T-cell (primary cell): ENCODE measurements at regions not wholly inside any gene's neighbourhood (a gene's known extent, or its start where the extent isn't known, plus 50 kb on each side); places are given as distances from the start of the nearest gene placed in this dataset.

Experiments
- ATAC-seq, 4 experiments: fragments of 200-7000 bp in 3 of 4; fragments of 150-1000 bp in 1 of 4; cut with Tn5 transposase; replicated peaks in 1 of 4; 1 replicate in 3 of 4; 2 replicates in 1 of 4; pipeline ENCODE4 v1.10.0; 2021; ENCODE audit warnings: moderate library complexity in 3 of 4, mild to moderate bottlenecking in 2 of 4, moderate number of reproducible peaks in 1 of 4
- CTCF ChIA-PET, 2 donors: fragments of 300-600 bp; sonication (Branson Sonifier 250); formaldehyde crosslinking; loops; one replicate each; lab custom pipeline; 2022; ENCODE audit warnings: antibody characterized with exemption in 2 of 2; lab: Charles Lee
- POLR2A ChIA-PET, 2 donors: fragments of 300-600 bp; sonication (Branson Sonifier 250); formaldehyde crosslinking; loops; one replicate each; lab custom pipeline; 2022; ENCODE audit warnings: antibody characterized with exemption in 2 of 2; lab: Charles Lee
- DNase-seq, 35 experiments: peaks; one replicate each; pipeline versions ENCODE4 v3.0.0 to v3.0.0-alpha.2; 2013 to 2023
- H3K27ac ChIP-seq: one replicate; pipeline ENCODE4 v1.5.1; 2013; ENCODE audit warnings: low read length
- H3K27me3 ChIP-seq, 2 experiments: replicated peaks in 1 of 2; 1 replicate in 1 of 2; 2 replicates in 1 of 2; pipeline versions ENCODE4 v1.6.1 to v1.7.0; 2013; ENCODE audit warnings: low read length in 1 of 2, mixed read lengths in 1 of 2; ENCODE audit not compliant: control insufficient read depth in 2 of 2, insufficient read depth in 2 of 2; ENCODE audit errors: extremely low read depth in 1 of 2
- H3K36me3 ChIP-seq, 2 donors: 1 replicate in 1 of 2; 2 replicates in 1 of 2; pipeline versions ENCODE4 v1.6.1 to v1.7.0; 2013; ENCODE audit warnings: low read length in 1 of 2; ENCODE audit not compliant: control insufficient read depth in 2 of 2, insufficient read depth in 1 of 2; ENCODE audit errors: extremely low read depth in 1 of 2
- H3K4me1 ChIP-seq, 2 experiments: 1 replicate in 1 of 2; 2 replicates in 1 of 2; pipeline versions ENCODE4 v1.6.1 to v1.7.0; 2013; ENCODE audit warnings: low read length in 2 of 2, mixed read lengths in 1 of 2; ENCODE audit not compliant: insufficient read depth in 2 of 2, control insufficient read depth in 1 of 2; ENCODE audit errors: extremely low read depth in 1 of 2
- H3K4me3 ChIP-seq, 2 donors: 1 replicate in 1 of 2; 2 replicates in 1 of 2; pipeline versions ENCODE4 v1.5.1 to v1.7.0; 2013; ENCODE audit warnings: mild to moderate bottlenecking in 2 of 2, low read length in 1 of 2, moderate library complexity in 1 of 2; ENCODE audit not compliant: control insufficient read depth in 1 of 2; ENCODE audit errors: extremely low read depth in 1 of 2
- H3K9me3 ChIP-seq: 2 replicates; pipeline ENCODE4 v1.7.0; 2013
- H3K27ac Mint-ChIP-seq, 2 donors: one replicate each; pipeline ENCODE4 v1.8.0; 2020 to 2021; ENCODE audit warnings: mild to moderate bottlenecking in 2 of 2, mixed read lengths in 2 of 2
- H3K27me3 Mint-ChIP-seq, 2 donors: one replicate each; pipeline ENCODE4 v1.8.0; 2021 to 2022; ENCODE audit warnings: mixed read lengths in 2 of 2
- H3K36me3 Mint-ChIP-seq: one replicate; pipeline ENCODE4 v1.8.0; 2021; ENCODE audit warnings: mixed read lengths
- H3K4me1 Mint-ChIP-seq, 3 donors: one replicate each; pipeline ENCODE4 v1.8.0; 2020 to 2022; ENCODE audit warnings: mixed read lengths in 3 of 3, mild to moderate bottlenecking in 1 of 3
- H3K4me3 Mint-ChIP-seq, 3 donors: one replicate each; pipeline ENCODE4 v1.8.0; 2020 to 2022; ENCODE audit warnings: mild to moderate bottlenecking in 3 of 3, mixed read lengths in 3 of 3, moderate library complexity in 3 of 3
- H3K9me3 Mint-ChIP-seq, 3 donors: one replicate each; pipeline ENCODE4 v1.8.0; 2020 to 2022; ENCODE audit warnings: mixed read lengths in 3 of 3
- WGBS: methylation state at CpG from one replicate; pipeline ENCODE4 v1.1.5; 2013; ENCODE audit warnings: missing lambda C conversion rate; ENCODE audit not compliant: insufficient coverage; 5-methylcytosine and 5-hydroxymethylcytosine counted together

GRCh38 chr13:80284290-80284689 is 56.6 kb downstream of the SPRY2 start:
- DNase-seq (no peak), ATAC-seq (no peak)
- Mint-ChIP-seq H3K36me3 (no peaks in the 10 kb centered on the region), H3K9me3 (peaks cover 4 to 8% (median 7%) of the 10 kb centered on the region in 3 donors), H3K4me1 (no peaks in the 10 kb centered on the region), H3K4me3 (no peak overlapping the region), H3K27ac (no peak overlapping the region), H3K27me3 (peaks cover 0 to 4% of the 10 kb centered on the region in 2 donors)
- H3K36me3 ChIP-seq: no peaks in the 10 kb centered on the region
- ChIA-PET CTCF (no interaction called here), POLR2A (no interaction called here)
- H3K4me1 ChIP-seq: no peaks in the 10 kb centered on the region
- no peaks in the 10 kb centered on the region for H3K27me3 ChIP-seq
- 73% methylated on average over 2 of the region's 3 CpGs for WGBS
- no peaks in the 10 kb centered on the region for H3K9me3 ChIP-seq
- H3K4me3 ChIP-seq: no peak overlapping the region
- H3K27ac ChIP-seq: no peak overlapping the region

GRCh38 chr13:80278706-80279105 is 62.2 kb downstream of the SPRY2 start:
- ATAC-seq (no peak), DNase-seq (no peak)
- no peak overlapping the region for H3K4me3 ChIP-seq
- no peaks in the 10 kb centered on the region for H3K9me3 ChIP-seq
- Mint-ChIP-seq H3K27ac (no peak overlapping the region), H3K4me3 (no peak overlapping the region), H3K27me3 (peaks cover 0 to 7% of the 10 kb centered on the region in 2 donors), H3K36me3 (no peaks in the 10 kb centered on the region), H3K9me3 (peaks cover 0 to 6% (median 4%) of the 10 kb centered on the region in 3 donors), H3K4me1 (no peaks in the 10 kb centered on the region)
- no peaks in the 10 kb centered on the region for H3K27me3 ChIP-seq
- no peaks in the 10 kb centered on the region for H3K36me3 ChIP-seq
- ChIA-PET POLR2A (interaction anchor here in 1 of 2 donors (0.6 kb wide), 1 partner anchor 808 kb away, joined by 3 read pairs; no protein-coding TSS in a partner anchor), CTCF (no interaction called here)
- H3K4me1 ChIP-seq: no peaks in the 10 kb centered on the region
- 97% methylated on average over 14 of the region's 25 CpGs for WGBS
- no peak overlapping the region for H3K27ac ChIP-seq

- H3K4me1 Mint-ChIP-seq: no peaks in the 10 kb centered on the region
- H3K9me3 ChIP-seq: no peaks in the 10 kb centered on the region
- no peak overlapping the region for H3K27ac Mint-ChIP-seq
- no peaks in the 10 kb centered on the region for H3K36me3 ChIP-seq
- DNase-seq (no peak), ATAC-seq (no peak)
- ChIA-PET CTCF (no interaction called here), POLR2A (no interaction called here)
- no peaks in the 10 kb centered on the region for H3K27me3 ChIP-seq
- no peak overlapping the region for H3K27ac ChIP-seq
- H3K4me3 ChIP-seq: no peak overlapping the region
- H3K9me3 Mint-ChIP-seq: peaks cover 0 to 7% (median 0%) of the 10 kb centered on the region in 3 donors
- H3K36me3 Mint-ChIP-seq: no peaks in the 10 kb centered on the region
- H3K27me3 Mint-ChIP-seq: peaks cover 0 to 10% of the 10 kb centered on the region in 2 donors
- 57% methylated on average over 3 of the region's 12 CpGs for WGBS
- no peaks in the 10 kb centered on the region for H3K4me1 ChIP-seq
- no peak overlapping the region for H3K4me3 Mint-ChIP-seq
Observed at GRCh38 chr13:80276371-80277289, 64.3 kb downstream of the SPRY2 start.

GRCh38 chr13:80274643-80275042 is 66.3 kb downstream of the SPRY2 start:
- ChIA-PET CTCF (interaction anchor here in 1 of 2 donors (0.5 kb wide), 1 partner anchor 86 kb away, joined by 4 read pairs; no protein-coding TSS in a partner anchor), POLR2A (no interaction called here)
- Histone ChIP-seq H3K4me1 (no peaks in the 10 kb centered on the region), H3K36me3 (no peaks in the 10 kb centered on the region), H3K9me3 (no peaks in the 10 kb centered on the region), H3K4me3 (no peak overlapping the region), H3K27ac (no peak overlapping the region), H3K27me3 (no peaks in the 10 kb centered on the region)
- peaks cover 0 to 10% of the 10 kb centered on the region in 2 donors for H3K27me3 Mint-ChIP-seq
- 0% methylated on average over 1 of the region's 1 CpG for WGBS
- H3K27ac Mint-ChIP-seq: no peak overlapping the region
- no peaks in the 10 kb centered on the region for H3K36me3 Mint-ChIP-seq
- ATAC-seq (no peak), DNase-seq (no peak)
- no peak overlapping the region for H3K4me3 Mint-ChIP-seq
- H3K4me1 Mint-ChIP-seq: no peaks in the 10 kb centered on the region
- peaks cover 0 to 7% (median 0%) of the 10 kb centered on the region in 3 donors for H3K9me3 Mint-ChIP-seq

GRCh38 chr13:80273718-80274117 is 67.2 kb downstream of the SPRY2 start:
- DNase-seq (no peak), ATAC-seq (no peak)
- no peak overlapping the region for H3K27ac Mint-ChIP-seq
- CTCF ChIA-PET: no interaction called here
- Histone ChIP-seq H3K4me1 (no peaks in the 10 kb centered on the region), H3K9me3 (no peaks in the 10 kb centered on the region), H3K36me3 (no peaks in the 10 kb centered on the region), H3K4me3 (no peak overlapping the region), H3K27me3 (no peaks in the 10 kb centered on the region), H3K27ac (no peak overlapping the region)
- POLR2A ChIA-PET: no interaction called here
- WGBS: 86% methylated on average over 1 of the region's 3 CpGs
- no peak overlapping the region for H3K4me3 Mint-ChIP-seq
- peaks cover 0 to 7% (median 0%) of the 10 kb centered on the region in 3 donors for H3K9me3 Mint-ChIP-seq
- no peaks in the 10 kb centered on the region for H3K4me1 Mint-ChIP-seq
- peaks cover 0 to 10% of the 10 kb centered on the region in 2 donors for H3K27me3 Mint-ChIP-seq
- no peaks in the 10 kb centered on the region for H3K36me3 Mint-ChIP-seq

GRCh38 chr13:80265348-80265747 is 75.6 kb downstream of the SPRY2 start:
- no peaks in the 10 kb centered on the region for H3K4me1 ChIP-seq
- no peaks in the 10 kb centered on the region for H3K27me3 ChIP-seq
- no peaks in the 10 kb centered on the region for H3K4me1 Mint-ChIP-seq
- H3K9me3 Mint-ChIP-seq: peaks cover 13 to 21% (median 18%) of the 10 kb centered on the region in 3 donors
- ATAC-seq (no peak), DNase-seq (no peak)
- no peak overlapping the region for H3K4me3 ChIP-seq
- H3K27me3 Mint-ChIP-seq: peaks cover 4 to 5% of the 10 kb centered on the region in 2 donors
- H3K36me3 Mint-ChIP-seq: no peaks in the 10 kb centered on the region
- CTCF ChIA-PET: interaction anchor here in 1 of 2 donors (0.5 kb wide), 1 partner anchor 463 kb away, joined by 4 read pairs; no protein-coding TSS in a partner anchor
- no peak overlapping the region for H3K4me3 Mint-ChIP-seq
- POLR2A ChIA-PET: no interaction called here
- H3K27ac ChIP-seq: no peak overlapping the region
- WGBS: no CpG with 5 or more reads among the region's 1 CpG
- H3K9me3 ChIP-seq: no peaks in the 10 kb centered on the region
- H3K27ac Mint-ChIP-seq: no peak overlapping the region
- H3K36me3 ChIP-seq: peaks cover 0 to 2% of the 10 kb centered on the region in 2 donors
